Fibroblast of skin of right quadriceps (primary cell): ENCODE measurements at regions not wholly inside any gene's neighbourhood (a gene's known extent, or its start where the extent isn't known, plus 50 kb on each side); places are given as distances from the start of the nearest gene placed in this dataset.
"Not testable (repeated sequence)": the region's sequence is repeated elsewhere in the genome, so short reads cannot be mapped to it uniquely, and the experiment has no call there.

Experiments used
- DNase-seq: peaks from one replicate; pipeline ENCODE4 v3.0.0-alpha.2; 2013

- no peak for DNase-seq
Observed at GRCh38 chr18:52220062-52220591, 119.9 kb upstream of the DCC start.

DNA sequence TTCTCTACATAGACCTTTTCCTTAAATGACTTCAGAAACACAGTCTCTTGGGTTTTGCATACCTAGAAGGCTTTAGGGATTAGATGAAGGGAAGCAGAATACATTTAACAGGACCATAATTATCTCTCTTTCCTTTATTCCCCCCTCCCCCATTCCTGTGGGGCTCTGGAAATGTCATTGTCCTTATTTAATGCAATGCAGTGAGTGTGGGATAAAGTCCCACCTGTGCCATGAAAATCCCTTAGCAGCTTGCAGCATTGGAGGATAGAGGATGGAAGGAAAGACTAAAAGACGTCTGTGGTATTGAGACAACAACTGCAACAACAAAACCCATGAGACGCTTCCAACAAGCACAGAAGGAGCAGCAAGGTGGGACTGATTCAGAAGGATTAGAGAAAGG, 117.8 kb upstream of the DCC start:
- DNase-seq: no peak

DNA sequence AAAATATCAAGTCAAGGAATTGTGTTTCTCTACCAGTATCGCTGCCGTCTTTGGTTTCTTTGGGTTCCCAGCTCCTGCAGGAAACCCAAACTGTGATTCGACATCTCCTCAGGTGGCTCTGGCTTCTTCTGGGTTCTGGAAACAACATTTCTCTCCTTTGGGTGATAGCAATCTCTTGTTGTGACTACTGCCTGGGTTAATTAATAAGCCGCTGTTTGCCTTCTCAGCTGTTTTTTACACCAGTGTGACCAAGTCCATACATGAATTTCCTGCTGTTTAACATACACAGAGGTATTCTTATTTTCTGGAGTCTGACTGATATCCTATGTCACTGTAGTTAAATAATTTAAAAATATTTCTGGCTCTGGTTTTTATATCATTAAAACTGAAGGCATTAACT, 112.5 kb upstream of the DCC start:
- DNase-seq: no peak

- no peak for DNase-seq
Observed at GRCh38 chr18:52228166-52228565, 111.8 kb upstream of the DCC start.

GRCh38 chr18:52236131-52236530, 103.9 kb upstream of the DCC start:
- DNase-seq: peak; percentile 75

DNA sequence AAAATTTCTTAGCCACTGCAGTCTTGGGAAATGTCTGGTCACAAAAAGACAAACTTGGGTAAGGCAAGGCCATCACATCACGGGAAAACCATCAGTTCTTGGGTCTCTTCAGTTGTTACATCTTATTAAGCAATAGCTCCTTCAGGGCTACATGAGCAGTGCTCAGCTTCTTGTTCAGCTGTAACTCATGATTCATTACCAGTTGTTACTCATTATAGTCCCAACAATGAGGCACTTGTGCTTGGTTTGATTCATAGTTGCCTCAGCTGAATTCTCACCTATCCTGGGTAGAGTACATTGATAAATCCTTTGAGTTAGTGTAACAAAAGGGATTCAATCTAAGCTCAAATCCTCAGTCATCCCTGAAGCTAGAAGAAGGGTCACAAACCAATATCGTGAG, 102.4 kb upstream of the DCC start:
- DNase-seq: peak; percentile 57

DNA sequence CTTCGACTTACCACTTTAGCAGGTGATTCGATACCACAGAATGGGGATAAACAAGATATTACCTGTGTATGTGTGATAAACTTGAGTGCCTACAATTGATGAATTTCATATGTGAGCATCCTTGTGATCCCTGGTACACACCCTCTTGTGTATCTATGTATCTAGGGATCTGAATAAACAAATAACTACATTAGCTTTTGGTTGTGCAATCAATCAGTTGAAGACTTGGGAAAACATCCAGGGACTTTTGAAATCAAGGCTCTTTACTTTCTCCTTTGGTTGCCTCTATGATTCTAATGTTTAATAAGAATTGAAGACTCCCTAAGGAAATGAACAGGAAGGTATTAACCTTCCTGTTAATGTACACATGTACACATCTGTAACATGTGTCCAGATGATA, 97.3 kb upstream of the DCC start:
- no peak for DNase-seq

DNA sequence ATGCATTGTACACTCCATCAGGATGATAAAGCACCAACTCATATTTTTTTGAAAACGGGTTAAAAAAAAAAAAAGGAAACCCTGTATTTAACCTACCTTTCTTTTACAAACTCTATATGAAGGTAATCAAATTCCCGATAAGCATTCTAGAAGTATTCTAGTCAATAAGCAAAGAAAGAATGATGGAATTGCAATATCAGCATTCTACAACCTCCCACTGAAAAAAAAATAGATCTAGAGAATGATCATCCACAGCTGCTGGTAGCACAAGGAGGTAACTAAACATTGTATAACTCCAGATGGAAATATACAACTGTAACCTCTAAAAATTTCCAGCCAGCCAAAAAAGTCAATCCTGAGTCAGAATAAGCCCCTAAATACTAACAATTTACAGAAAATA, 95.3 kb upstream of the DCC start:
- no peak for DNase-seq

DNA sequence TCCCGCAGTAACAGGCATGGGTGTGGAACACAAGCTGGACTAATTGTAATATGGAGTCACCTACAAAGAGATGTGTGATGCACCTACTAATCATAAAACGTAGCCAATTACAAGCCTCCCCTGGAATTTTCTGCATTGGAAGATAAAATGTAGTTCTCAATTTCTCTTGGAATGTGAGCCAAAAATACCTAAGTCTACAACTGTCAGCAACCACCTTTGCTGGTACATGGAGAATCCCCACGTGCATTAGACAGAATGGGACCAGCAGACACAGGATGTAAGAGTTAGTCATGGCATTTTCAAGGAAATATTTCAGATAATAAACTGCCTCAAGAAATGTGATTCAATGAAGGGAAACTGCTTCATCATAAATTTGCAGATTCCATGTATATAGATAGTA, 85.6 kb upstream of the DCC start:
- no peak for DNase-seq

- DNase-seq: not testable (repeated sequence)
Observed at GRCh38 chr18:52257417-52257816, 82.6 kb upstream of the DCC start.

DNA sequence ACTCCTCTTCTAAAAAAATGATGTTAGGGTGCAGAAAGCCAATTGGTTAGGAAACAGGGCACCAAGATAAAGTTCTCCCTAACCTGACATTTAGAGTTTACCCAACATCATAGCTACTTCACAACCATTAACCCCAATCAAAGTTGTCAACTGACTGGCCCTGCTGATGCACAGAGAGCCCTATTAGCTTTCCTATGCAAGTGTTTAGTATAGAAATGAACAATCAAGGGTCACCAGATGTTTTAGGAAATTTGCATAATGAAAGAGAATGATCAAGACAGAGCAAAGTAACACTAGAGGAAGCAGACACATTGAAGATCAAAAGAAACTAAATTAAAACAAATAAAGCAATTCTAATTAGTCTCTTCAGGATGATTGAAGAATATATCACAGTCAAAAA, 64.2 kb upstream of the DCC start:
- DNase-seq: no peak

DNA sequence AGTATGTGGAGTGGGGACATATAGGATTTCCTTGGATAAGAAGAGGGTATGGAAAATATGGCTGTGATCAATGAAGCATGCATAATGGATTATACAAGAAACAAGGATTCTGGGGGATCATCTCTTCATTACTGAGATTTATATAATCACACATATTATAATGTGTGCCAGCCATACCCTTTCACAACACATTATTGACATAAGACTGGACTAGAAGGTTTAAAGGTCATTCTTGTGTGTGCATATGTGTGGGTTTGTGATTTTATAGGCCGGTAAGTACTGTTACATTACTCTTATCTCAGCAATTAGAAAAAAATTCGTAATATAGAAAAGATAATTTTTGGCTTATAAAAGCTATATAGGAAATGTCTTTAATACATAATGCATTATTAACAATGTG, 62.2 kb upstream of the DCC start:
- no peak for DNase-seq

DNA sequence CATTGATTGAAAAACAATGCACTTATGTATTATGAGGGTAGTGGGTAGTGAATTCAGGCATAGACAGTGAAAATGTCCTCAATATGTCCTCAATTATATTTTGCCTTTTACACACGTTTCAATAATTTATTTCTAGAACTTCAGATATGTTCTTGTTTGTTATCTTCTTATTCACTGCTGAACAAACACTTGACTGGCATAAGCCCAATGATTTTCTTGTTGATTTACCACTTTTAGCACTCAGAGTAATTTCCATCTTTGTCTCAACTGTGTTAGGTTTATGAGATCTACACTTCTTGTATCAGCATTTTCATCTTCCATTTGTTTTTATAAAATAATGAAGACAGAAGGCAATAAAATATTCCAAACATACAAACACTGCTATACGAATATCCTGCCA, 61.8 kb upstream of the DCC start:
- DNase-seq: no peak

DNA sequence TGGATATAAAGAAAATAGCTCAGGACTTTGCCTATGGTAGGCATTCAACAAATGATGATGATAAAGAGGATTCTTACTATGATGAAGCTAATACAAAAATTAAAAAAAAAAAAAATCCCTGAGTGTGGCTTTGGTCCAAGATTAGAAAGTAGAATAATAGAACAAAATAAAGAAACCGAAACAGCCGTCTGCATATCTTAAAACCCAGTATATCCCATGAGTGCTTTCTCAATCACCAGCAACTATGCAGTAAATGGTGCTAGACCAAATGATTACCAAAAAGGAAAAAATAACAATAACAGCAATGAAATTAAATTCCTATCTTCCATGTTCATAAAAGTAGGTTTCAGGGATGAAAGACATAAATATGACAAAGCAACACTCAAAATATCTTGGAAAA, 59.3 kb upstream of the DCC start:
- no peak for DNase-seq

- DNase-seq: no peak
Observed at GRCh38 chr18:52283927-52284326, 56.1 kb upstream of the DCC start.

DNA sequence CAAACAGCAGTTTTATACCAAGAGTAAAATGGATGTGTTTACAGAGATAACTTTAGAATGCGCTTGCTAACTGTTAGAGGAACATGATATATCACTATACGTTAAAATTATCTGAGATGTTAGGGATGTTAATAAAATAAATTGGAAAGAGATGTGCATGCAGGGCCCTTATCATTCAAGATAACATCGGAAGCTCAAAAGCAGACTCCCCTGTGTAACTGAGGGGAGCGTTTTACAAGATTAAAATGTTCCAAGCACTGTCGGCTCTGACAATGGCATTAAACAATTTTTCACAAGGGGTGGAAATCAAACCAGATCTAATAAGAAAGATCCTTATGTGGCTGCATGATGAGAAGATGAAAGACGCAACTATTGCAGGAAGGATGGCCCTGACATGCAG, 53.3 kb upstream of the DCC start:
- DNase-seq: no peak

DNA sequence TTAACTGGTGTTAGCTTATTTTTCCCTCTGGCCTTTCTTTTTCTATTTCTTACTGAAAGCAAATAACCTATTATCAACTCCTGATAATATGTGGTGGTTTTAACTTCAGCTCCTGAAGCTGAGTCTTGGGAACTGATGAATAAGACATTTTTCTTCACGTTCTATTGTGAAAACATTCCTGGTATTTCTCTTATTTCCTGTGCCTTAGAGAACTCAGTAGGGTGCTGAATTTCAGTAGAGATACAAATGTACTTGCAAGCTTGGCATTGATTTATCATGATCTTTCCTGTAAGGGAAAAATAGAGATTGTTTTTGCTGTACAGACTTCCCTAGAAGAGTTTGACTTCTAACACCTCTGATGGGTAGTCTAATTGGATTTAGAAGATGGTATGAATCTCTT, 52.8 kb upstream of the DCC start:
- peak; percentile 55 for DNase-seq

GRCh38 chr18:52288403-52289004, 51.5 kb upstream of the DCC start:
- DNase-seq: no peak

DNA sequence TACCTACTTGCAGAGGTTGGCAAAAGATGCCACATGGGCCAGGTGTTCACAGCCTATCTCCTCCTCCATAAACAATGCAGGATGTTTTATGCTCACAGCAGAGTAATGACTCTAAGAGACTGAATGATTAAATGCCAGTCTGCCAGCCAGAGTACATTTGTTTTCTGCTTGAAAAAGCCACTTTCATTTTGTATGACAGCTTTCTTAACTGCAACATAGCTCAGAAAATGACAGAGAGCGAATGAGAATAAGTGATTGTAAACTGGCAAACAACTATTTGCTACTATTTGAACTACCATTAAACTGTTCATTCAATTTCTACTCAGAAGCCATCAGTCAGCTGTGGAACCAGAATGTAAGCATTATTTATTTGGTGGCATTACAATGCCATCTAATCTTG, 50.6 kb upstream of the DCC start:
- DNase-seq: no peak
